Upper lobe of left lung (tissue), 6 donors: ENCODE measurements at regions not wholly inside any gene's neighbourhood (a gene's known extent, or its start where the extent isn't known, plus 50 kb on each side); places are given as distances from the start of the nearest gene placed in this dataset.

Experiments
- ATAC-seq, 2 donors: fragments of 200-7000 bp; cut with Tn5 transposase; one replicate each; pipeline ENCODE4 v1.9.1; 2022; ENCODE audit warnings: mild to moderate bottlenecking in 2 of 2, moderate library complexity in 2 of 2; ENCODE audit not compliant: low FRiP score in 2 of 2
- DNase-seq, 2 donors: peaks; one replicate each; pipeline ENCODE4 v3.0.0-alpha.2; 2019 to 2020
- H3K27ac ChIP-seq, 4 donors: fragments of 200-600 bp; sonication (generic); one replicate each; pipeline ENCODE4 v1.5.1; 2016 to 2019
- H3K27me3 ChIP-seq, 4 donors: fragments of 200-600 bp; sonication (generic); one replicate each; pipeline ENCODE4 v1.5.1; 2017 to 2019
- H3K36me3 ChIP-seq, 4 donors: fragments of 200-600 bp; sonication (generic); one replicate each; pipeline ENCODE4 v1.5.1; 2016 to 2019
- H3K4me1 ChIP-seq, 4 donors: fragments of 200-600 bp; sonication (generic); one replicate each; pipeline ENCODE4 v1.5.1; 2018 to 2019
- H3K4me3 ChIP-seq, 4 donors: fragments of 200-600 bp; sonication (generic); one replicate each; pipeline ENCODE4 v1.5.1; 2017 to 2019; ENCODE audit warnings: mild to moderate bottlenecking in 2 of 4, moderate library complexity in 1 of 4
- H3K9me3 ChIP-seq, 4 donors: fragments of 200-600 bp; sonication (generic); one replicate each; pipeline ENCODE4 v1.5.1; 2018 to 2019
- CTCF ChIP-seq, 6 experiments: fragments of 450-650 bp in 4 of 6; fragments of 200-600 bp in 2 of 6; sonication (generic) in 2 of 6; IDR thresholded peaks; one replicate each; pipeline ENCODE4 v1.5.1; 2016 to 2019; ENCODE audit warnings: antibody characterized with exemption in 6 of 6
- EP300 ChIP-seq, 4 donors: sonication (generic); formaldehyde crosslinking; IDR thresholded peaks; one replicate each; pipeline ENCODE4 v1.5.1; 2017; ENCODE audit warnings: antibody characterized with exemption in 4 of 4, control low read depth in 2 of 4
- POLR2A ChIP-seq, 4 donors: fragments of 450-650 bp; IDR thresholded peaks; one replicate each; pipeline ENCODE4 v1.5.1; 2016 to 2017; ENCODE audit warnings: antibody characterized with exemption in 4 of 4, mild to moderate bottlenecking in 2 of 4
- POLR2AphosphoS5 ChIP-seq, 2 donors: sonication (generic); formaldehyde crosslinking; IDR thresholded peaks; one replicate each; pipeline ENCODE4 v1.5.1; 2017; ENCODE audit warnings: antibody characterized with exemption in 2 of 2
- WGBS, 2 donors: methylation state at CpG; one replicate each; pipeline ENCODE4 v1.1.5; 2017 to 2018; 5-methylcytosine and 5-hydroxymethylcytosine counted together
- donor health status: DM: no; HTN: no; CAD: no; lungs with moderate emphysema.
- donor health status: DM: no; HTN: yes; CAD: no; lungs with severe emphysema.

- 55 to 61% methylated on average over 2 of the region's 2 CpGs for WGBS, 2 donors
- DNase-seq, result no peak
- ATAC-seq, result no peak
- Histone ChIP-seq H3K9me3 (no peaks in the 10 kb centered on the region), H3K4me3 (no peak overlapping the region), H3K27me3 (no peaks in the 10 kb centered on the region), H3K4me1 (no peaks in the 10 kb centered on the region), H3K27ac (no peak overlapping the region), H3K36me3 (no peaks in the 10 kb centered on the region)
- TF ChIP-seq POLR2AphosphoS5 (IDR thresholded peaks at IDR 0.05) (no peak), EP300 (IDR thresholded peaks at IDR 0.05) (no peak), POLR2A (IDR thresholded peaks at IDR 0.05) (no peak), CTCF (IDR thresholded peaks at IDR 0.05) (no peak)
Observed at GRCh38 chr4:115906428-115906827, 793.0 kb upstream of the NDST4 start.

DNA sequence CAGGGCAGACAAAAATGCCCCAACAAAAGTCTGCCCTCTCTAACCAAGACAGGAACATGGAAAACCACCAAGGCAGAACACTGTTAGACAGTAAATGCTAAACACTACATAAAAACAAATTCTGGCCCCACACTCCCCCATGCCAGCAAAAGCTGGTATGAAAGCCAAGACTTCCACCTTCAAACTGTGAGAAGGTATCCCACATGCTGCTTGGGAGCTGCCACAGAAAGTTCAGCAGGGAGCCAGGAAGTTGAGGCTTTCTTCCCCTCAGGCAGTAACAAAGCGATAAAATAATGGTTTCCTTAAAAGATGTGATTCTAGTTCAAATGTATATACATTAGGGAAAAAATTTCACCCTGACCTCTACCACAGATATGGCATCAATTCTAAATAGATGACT lies 770.4 kb upstream of the NDST4 start:
- H3K27ac ChIP-seq, result no peak overlapping the region
- no peak for TF ChIP-seq POLR2AphosphoS5 (IDR thresholded peaks at IDR 0.05)
- no peak for TF ChIP-seq POLR2A (IDR thresholded peaks at IDR 0.05)
- no peak for TF ChIP-seq CTCF (IDR thresholded peaks at IDR 0.05)
- no peak for TF ChIP-seq EP300 (IDR thresholded peaks at IDR 0.05)
- no peaks in the 10 kb centered on the region for H3K4me1 ChIP-seq
- H3K36me3 ChIP-seq, result no peaks in the 10 kb centered on the region
- H3K9me3 ChIP-seq, result no peaks in the 10 kb centered on the region
- no peaks in the 10 kb centered on the region for H3K27me3 ChIP-seq
- ATAC-seq (no peak), DNase-seq (no peak)
- no peak overlapping the region for H3K4me3 ChIP-seq
- WGBS, 2 donors, result 72 to 92% methylated on average over 1 of the region's 1 CpG

- Histone ChIP-seq H3K27ac (no peak overlapping the region), H3K27me3 (no peaks in the 10 kb centered on the region), H3K4me1 (no peaks in the 10 kb centered on the region), H3K36me3 (no peaks in the 10 kb centered on the region), H3K4me3 (no peak overlapping the region), H3K9me3 (no peaks in the 10 kb centered on the region)
- TF ChIP-seq POLR2A (IDR thresholded peaks at IDR 0.05) (no peak), CTCF (IDR thresholded peaks at IDR 0.05) (no peak), POLR2AphosphoS5 (IDR thresholded peaks at IDR 0.05) (no peak), EP300 (IDR thresholded peaks at IDR 0.05) (no peak)
- 43 to 45% methylated on average over 1 of the region's 1 CpG for WGBS, 2 donors
- DNase-seq (no peak), ATAC-seq (no peak)
Observed at GRCh38 chr4:115883231-115883630, 769.8 kb upstream of the NDST4 start.

GRCh38 chr4:115873048-115873447 lies 759.6 kb upstream of the NDST4 start:
- Histone ChIP-seq H3K9me3 (no peaks in the 10 kb centered on the region), H3K27ac (no peak overlapping the region), H3K4me1 (no peaks in the 10 kb centered on the region), H3K27me3 (no peaks in the 10 kb centered on the region), H3K4me3 (no peak overlapping the region), H3K36me3 (no peaks in the 10 kb centered on the region)
- no peak for ATAC-seq
- no peak for TF ChIP-seq EP300 (IDR thresholded peaks at IDR 0.05)
- no peak for TF ChIP-seq POLR2A (IDR thresholded peaks at IDR 0.05)
- no peak for TF ChIP-seq POLR2AphosphoS5 (IDR thresholded peaks at IDR 0.05)
- no peak for TF ChIP-seq CTCF (IDR thresholded peaks at IDR 0.05)
- DNase-seq, result no peak
- WGBS, 2 donors, result 86 to 100% methylated on average over 1 to 2 of the region's 2 CpGs

GRCh38 chr4:115871596-115871995 lies 758.2 kb upstream of the NDST4 start:
- TF ChIP-seq POLR2AphosphoS5 (IDR thresholded peaks at IDR 0.05) (no peak), POLR2A (IDR thresholded peaks at IDR 0.05) (no peak), CTCF (IDR thresholded peaks at IDR 0.05) (no peak), EP300 (IDR thresholded peaks at IDR 0.05) (no peak)
- H3K9me3 ChIP-seq, result no peaks in the 10 kb centered on the region
- no peaks in the 10 kb centered on the region for H3K27me3 ChIP-seq
- no peak overlapping the region for H3K27ac ChIP-seq
- ATAC-seq, result no peak
- H3K4me3 ChIP-seq, result no peak overlapping the region
- H3K36me3 ChIP-seq, result no peaks in the 10 kb centered on the region
- no peaks in the 10 kb centered on the region for H3K4me1 ChIP-seq
- no peak for DNase-seq
